ENCODE measurements at regions not wholly inside any gene's neighbourhood (a gene's known extent, or its start where the extent isn't known, plus 50 kb on each side); places are given as distances from the start of the nearest gene placed in this dataset.

GRCh38 chr1:88060112-88060673 lies 623.9 kb upstream of the PKN2 start:
- no peaks in the 10 kb centered on the region for H3K4me1 Mint-ChIP-seq
- H3K4me3 Mint-ChIP-seq, result no peak overlapping the region
- no peak for DNase-seq
- H3K27ac Mint-ChIP-seq, result no peak overlapping the region
- H3K36me3 Mint-ChIP-seq (ENCODE audit: low read depth), result no peaks in the 10 kb centered on the region
- peaks cover 2% of the 10 kb centered on the region for H3K27me3 Mint-ChIP-seq
- H3K9me3 Mint-ChIP-seq, result no peaks in the 10 kb centered on the region
- no peak for ATAC-seq

GRCh38 chr1:88060750-88061491 lies 623.2 kb upstream of the PKN2 start:
- H3K36me3 Mint-ChIP-seq (ENCODE audit: low read depth), result no peaks in the 10 kb centered on the region
- no peaks in the 10 kb centered on the region for H3K4me1 Mint-ChIP-seq
- no peak overlapping the region for H3K4me3 Mint-ChIP-seq
- DNase-seq (no peak), ATAC-seq (no peak)
- H3K27ac Mint-ChIP-seq, result no peak overlapping the region
- peaks cover 2% of the 10 kb centered on the region for H3K27me3 Mint-ChIP-seq
- no peaks in the 10 kb centered on the region for H3K9me3 Mint-ChIP-seq

GRCh38 chr1:88061492-88062177 lies 622.4 kb upstream of the PKN2 start:
- DNase-seq, result no peak
- Mint-ChIP-seq H3K9me3 (no peaks in the 10 kb centered on the region), H3K36me3 (ENCODE audit: low read depth) (no peaks in the 10 kb centered on the region), H3K27me3 (peaks cover 2% of the 10 kb centered on the region), H3K4me3 (no peak overlapping the region), H3K27ac (no peak overlapping the region), H3K4me1 (no peaks in the 10 kb centered on the region)
- no peak for ATAC-seq

GRCh38 chr1:88062650-88063153 lies 621.4 kb upstream of the PKN2 start:
- no peak overlapping the region for H3K27ac Mint-ChIP-seq
- DNase-seq (no peak), ATAC-seq (no peak)
- no peak overlapping the region for H3K4me3 Mint-ChIP-seq
- H3K36me3 Mint-ChIP-seq (ENCODE audit: low read depth), result no peaks in the 10 kb centered on the region
- no peaks in the 10 kb centered on the region for H3K9me3 Mint-ChIP-seq
- H3K4me1 Mint-ChIP-seq, result no peaks in the 10 kb centered on the region
- H3K27me3 Mint-ChIP-seq, result peaks cover 2% of the 10 kb centered on the region

GRCh38 chr1:88063605-88064004 lies 620.5 kb upstream of the PKN2 start:
- H3K4me1 Mint-ChIP-seq, result no peaks in the 10 kb centered on the region
- H3K27me3 Mint-ChIP-seq, result peaks cover 2% of the 10 kb centered on the region
- H3K27ac Mint-ChIP-seq, result no peak overlapping the region

GRCh38 chr1:88068407-88068960 lies 615.6 kb upstream of the PKN2 start:
- Mint-ChIP-seq H3K36me3 (ENCODE audit: low read depth) (no peaks in the 10 kb centered on the region), H3K4me3 (no peak overlapping the region), H3K27me3 (peaks cover 4% of the 10 kb centered on the region), H3K27ac (no peak overlapping the region), H3K9me3 (no peaks in the 10 kb centered on the region), H3K4me1 (no peaks in the 10 kb centered on the region)
- DNase-seq (no peak), ATAC-seq (no peak)

More at GRCh38 chr1:88063605-88064004, 620.5 kb upstream of the PKN2 start:
- Mint-ChIP-seq H3K9me3 (no peaks in the 10 kb centered on the region), H3K4me3 (no peak overlapping the region), H3K36me3 (ENCODE audit: low read depth) (no peaks in the 10 kb centered on the region)
- ATAC-seq (no peak), DNase-seq (no peak)

- Mint-ChIP-seq H3K36me3 (ENCODE audit: low read depth) (no peaks in the 10 kb centered on the region), H3K4me3 (no peak overlapping the region), H3K27me3 (peaks cover 3% of the 10 kb centered on the region), H3K4me1 (no peaks in the 10 kb centered on the region), H3K9me3 (no peaks in the 10 kb centered on the region), H3K27ac (no peak overlapping the region)
- no peak for ATAC-seq
- DNase-seq, result no peak
These were observed 613.1 kb upstream of the PKN2 start for GRCh38 chr1:88070956-88071355.

- Mint-ChIP-seq H3K36me3 (ENCODE audit: low read depth) (no peaks in the 10 kb centered on the region), H3K27ac (no peak overlapping the region), H3K4me3 (no peak overlapping the region), H3K9me3 (no peaks in the 10 kb centered on the region), H3K4me1 (no peaks in the 10 kb centered on the region), H3K27me3 (peaks cover 4% of the 10 kb centered on the region)
- DNase-seq (no peak), ATAC-seq (no peak)
These were observed 609.4 kb upstream of the PKN2 start for GRCh38 chr1:88074661-88075060.

- Mint-ChIP-seq H3K9me3 (no peaks in the 10 kb centered on the region), H3K36me3 (ENCODE audit: low read depth) (no peaks in the 10 kb centered on the region), H3K4me3 (no peak overlapping the region), H3K27ac (no peak overlapping the region), H3K4me1 (no peaks in the 10 kb centered on the region), H3K27me3 (peaks cover 2% of the 10 kb centered on the region)
- DNase-seq (no peak), ATAC-seq (no peak)
These were observed 608.3 kb upstream of the PKN2 start for GRCh38 chr1:88075813-88076212.

GRCh38 chr1:88079036-88079435 lies 605.0 kb upstream of the PKN2 start:
- ATAC-seq, result no peak
- H3K9me3 Mint-ChIP-seq, result no peaks in the 10 kb centered on the region
- no peak overlapping the region for H3K27ac Mint-ChIP-seq
- DNase-seq, result no peak
- no peaks in the 10 kb centered on the region for H3K4me1 Mint-ChIP-seq
- peaks cover 6% of the 10 kb centered on the region for H3K27me3 Mint-ChIP-seq
- H3K4me3 Mint-ChIP-seq, result no peak overlapping the region
- H3K36me3 Mint-ChIP-seq (ENCODE audit: low read depth), result no peaks in the 10 kb centered on the region

- Mint-ChIP-seq H3K4me1 (no peaks in the 10 kb centered on the region), H3K4me3 (no peak overlapping the region), H3K9me3 (peaks cover 6% of the 10 kb centered on the region), H3K27me3 (peaks cover 6% of the 10 kb centered on the region), H3K27ac (no peak overlapping the region), H3K36me3 (ENCODE audit: low read depth) (no peaks in the 10 kb centered on the region)
- DNase-seq (no peak), ATAC-seq (no peak)
These were observed 603.2 kb upstream of the PKN2 start for GRCh38 chr1:88080875-88081274.

GRCh38 chr1:88088481-88088880 lies 595.6 kb upstream of the PKN2 start:
- no peaks in the 10 kb centered on the region for H3K36me3 Mint-ChIP-seq (ENCODE audit: low read depth)

GRCh38 chr1:88089961-88090360 lies 594.1 kb upstream of the PKN2 start:
- Mint-ChIP-seq H3K4me1 (no peaks in the 10 kb centered on the region), H3K9me3 (peaks cover 8% of the 10 kb centered on the region), H3K27ac (no peak overlapping the region), H3K27me3 (peaks cover 2% of the 10 kb centered on the region), H3K36me3 (ENCODE audit: low read depth) (no peaks in the 10 kb centered on the region), H3K4me3 (no peak overlapping the region)
- ATAC-seq, result no peak
- DNase-seq, result no peak

More at GRCh38 chr1:88088481-88088880, 595.6 kb upstream of the PKN2 start:
- Mint-ChIP-seq H3K4me1 (no peaks in the 10 kb centered on the region), H3K27ac (no peak overlapping the region), H3K4me3 (no peak overlapping the region), H3K27me3 (peaks cover 3% of the 10 kb centered on the region), H3K9me3 (peaks cover 9% of the 10 kb centered on the region)
- DNase-seq (no peak), ATAC-seq (no peak)

GRCh38 chr1:88098881-88099280 lies 585.2 kb upstream of the PKN2 start:
- Mint-ChIP-seq H3K4me3 (no peak overlapping the region), H3K36me3 (ENCODE audit: low read depth) (no peaks in the 10 kb centered on the region), H3K27ac (no peak overlapping the region), H3K4me1 (no peaks in the 10 kb centered on the region), H3K27me3 (no peaks in the 10 kb centered on the region), H3K9me3 (no peaks in the 10 kb centered on the region)
- ATAC-seq (no peak), DNase-seq (no peak)

GRCh38 chr1:88101041-88101440 lies 583.0 kb upstream of the PKN2 start:
- Mint-ChIP-seq H3K4me1 (no peaks in the 10 kb centered on the region), H3K36me3 (ENCODE audit: low read depth) (no peaks in the 10 kb centered on the region), H3K9me3 (no peaks in the 10 kb centered on the region), H3K4me3 (no peak overlapping the region), H3K27ac (no peak overlapping the region), H3K27me3 (no peaks in the 10 kb centered on the region)
- ATAC-seq (no peak), DNase-seq (no peak)

Measured in activated naive CD8-positive, alpha-beta T cell treated with anti-CD3 and anti-CD28 coated beads, Interleukin-2, amount 50 U/mL, for 24 hours (primary cell).